NCI-H748 (cell line): ENCODE measurements at regions not wholly inside any gene's neighbourhood (a gene's known extent, or its start where the extent isn't known, plus 50 kb on each side); places are given as distances from the start of the nearest gene placed in this dataset.

Experiments used
- DNase-seq: peaks from one replicate; lab custom pipeline; 2025; ENCODE audit not compliant: unreplicated experiment; lab: John Stamatoyannopoulos, UW

DNA sequence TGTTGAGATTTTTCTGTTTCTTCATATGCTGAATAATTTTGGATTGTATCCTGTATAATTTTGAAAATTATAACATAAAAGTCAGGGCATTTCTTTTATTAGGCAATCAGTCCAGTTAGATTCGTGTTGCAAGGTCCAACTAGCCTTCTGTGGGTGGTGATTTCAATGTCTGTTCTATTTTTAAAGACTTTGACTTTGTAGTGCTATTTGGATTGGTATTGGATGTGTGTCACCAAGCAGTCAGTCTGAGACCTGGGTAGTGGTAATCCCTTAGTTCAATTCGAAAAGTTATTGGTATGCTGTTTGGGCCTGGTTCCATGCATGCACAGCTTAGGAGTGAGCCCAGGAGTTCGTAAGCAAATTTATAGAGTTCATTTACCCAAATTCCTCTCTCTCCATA is 82.2 kb downstream of the EPDR1 start:
- DNase-seq, result no peak

DNA sequence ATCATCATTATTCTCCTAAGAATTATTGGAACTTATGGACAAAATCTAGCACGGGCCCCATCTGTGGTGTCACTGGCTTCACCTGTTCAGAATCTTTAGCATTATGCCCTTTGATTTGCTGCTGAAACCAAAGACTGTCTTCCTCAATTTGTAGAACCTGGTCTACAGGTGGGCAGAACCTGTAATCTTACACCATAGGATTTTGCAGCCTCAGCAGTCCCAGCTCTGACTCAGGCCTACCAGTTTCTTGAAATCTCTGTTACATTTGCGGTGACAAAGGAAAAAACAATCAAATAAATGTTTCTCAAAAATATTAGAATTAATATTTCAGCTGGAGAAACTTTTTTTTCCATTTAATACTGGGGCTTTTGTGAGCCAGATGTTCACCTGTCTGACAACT is 86.1 kb downstream of the EPDR1 start:
- no peak for DNase-seq

DNA sequence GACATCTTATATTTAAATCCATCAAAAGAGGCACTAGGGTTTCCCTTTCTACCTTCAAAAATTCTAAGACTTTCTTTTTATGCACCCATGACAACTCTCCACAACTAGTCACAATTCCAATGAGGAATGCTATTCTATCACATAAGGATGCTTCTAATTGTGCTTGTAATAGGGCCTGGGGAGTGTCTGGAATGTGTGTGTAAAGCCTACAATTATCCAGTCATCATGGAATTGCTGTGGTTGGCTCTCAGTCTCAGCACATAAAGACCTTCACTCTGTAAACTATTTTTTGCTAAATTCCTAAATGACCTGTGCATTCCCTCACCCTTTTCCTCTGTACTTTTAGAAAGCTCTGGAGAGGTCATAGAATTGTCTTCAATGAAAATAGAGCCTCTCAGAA is 86.7 kb downstream of the EPDR1 start:
- DNase-seq, result no peak

DNA sequence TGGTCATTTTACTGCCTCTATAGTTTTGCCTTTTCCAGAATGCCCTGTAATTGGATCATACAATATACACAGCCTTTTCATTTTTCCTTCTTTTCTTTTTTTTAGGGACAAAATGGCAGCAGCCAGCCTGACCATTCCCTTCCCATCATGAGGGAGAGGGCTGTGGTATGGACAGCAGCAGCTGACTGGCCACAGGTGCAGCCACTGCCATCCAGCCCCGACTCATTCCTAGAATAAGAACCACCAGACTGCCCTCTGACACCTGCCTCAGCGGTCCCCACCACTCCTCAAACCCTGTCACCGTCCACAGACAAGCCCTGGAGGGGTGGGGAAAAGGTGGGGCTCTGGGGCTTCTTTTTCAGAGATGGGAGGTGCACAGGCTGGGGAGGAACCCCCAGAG is 92.8 kb downstream of the EPDR1 start:
- DNase-seq, result no peak

DNA sequence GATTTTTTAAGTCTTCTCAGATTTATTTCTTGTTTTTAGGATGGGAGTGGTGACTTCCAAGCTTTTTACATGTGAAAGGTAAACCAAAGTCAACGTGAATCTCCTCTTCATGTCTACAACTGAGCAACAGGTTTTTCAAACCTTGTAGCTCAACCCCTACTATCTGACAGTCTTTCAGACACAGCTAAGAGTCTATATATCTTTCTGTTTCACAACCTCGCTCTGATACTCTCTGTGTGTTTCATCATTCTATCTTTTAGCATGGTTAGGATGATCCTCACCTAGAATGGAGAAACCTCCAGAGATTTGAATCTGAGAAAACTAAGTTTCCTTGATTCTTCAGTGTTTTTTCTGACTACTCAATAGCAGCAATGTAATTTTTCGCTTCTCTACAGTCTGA is 96.1 kb downstream of the EPDR1 start:
- no peak for DNase-seq

DNA sequence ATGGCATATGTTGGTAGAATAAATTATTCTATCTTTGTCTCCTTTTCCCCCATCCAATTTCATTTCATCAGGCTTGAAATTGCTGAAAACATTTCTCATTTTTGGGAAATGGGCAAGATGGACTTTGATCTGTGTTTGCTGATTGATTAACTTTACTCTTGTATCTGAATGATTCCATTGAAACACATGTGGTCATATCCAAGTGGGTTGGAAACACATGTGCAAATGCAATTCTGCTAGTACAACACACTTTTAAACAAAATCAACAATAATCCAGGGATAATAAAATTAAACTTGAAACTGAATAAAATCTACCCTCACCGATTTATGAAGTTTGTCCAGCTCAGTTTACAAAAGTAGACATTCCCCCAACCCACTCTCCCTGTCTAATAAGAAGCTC is 96.9 kb downstream of the EPDR1 start:
- no peak for DNase-seq

DNA sequence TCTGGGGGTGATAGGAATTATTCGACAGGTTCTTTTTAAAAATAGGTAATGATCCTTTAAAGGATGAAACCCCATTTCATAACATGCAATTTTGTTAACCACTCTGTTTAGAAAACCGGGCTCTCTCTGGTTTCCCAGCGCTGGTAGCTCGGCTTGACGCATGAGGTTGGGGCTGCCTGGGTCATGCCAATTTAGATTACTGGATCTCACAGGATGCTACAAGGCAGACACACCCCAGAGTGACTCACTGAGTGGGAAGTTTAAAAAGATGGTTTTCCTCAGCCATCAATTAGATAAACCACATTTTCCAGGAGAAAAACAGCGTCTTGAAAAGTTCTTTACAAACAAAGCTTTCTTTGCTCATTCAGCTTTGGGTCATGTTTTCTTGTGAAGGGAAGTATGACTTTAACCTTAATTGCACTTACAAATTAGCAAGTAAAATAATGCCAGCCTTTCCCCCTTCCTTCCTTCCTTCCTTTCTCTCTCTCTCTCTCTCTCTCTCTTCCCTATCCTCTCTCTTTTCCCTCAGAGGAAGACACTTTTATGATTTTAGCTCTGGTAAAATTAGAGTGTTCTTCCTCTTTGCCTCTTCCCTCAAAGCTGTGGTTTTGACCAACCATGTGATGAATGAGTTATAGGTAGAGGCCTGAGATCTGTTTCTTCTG is 99.8 kb downstream of the EPDR1 start:
- no peak for DNase-seq

DNA sequence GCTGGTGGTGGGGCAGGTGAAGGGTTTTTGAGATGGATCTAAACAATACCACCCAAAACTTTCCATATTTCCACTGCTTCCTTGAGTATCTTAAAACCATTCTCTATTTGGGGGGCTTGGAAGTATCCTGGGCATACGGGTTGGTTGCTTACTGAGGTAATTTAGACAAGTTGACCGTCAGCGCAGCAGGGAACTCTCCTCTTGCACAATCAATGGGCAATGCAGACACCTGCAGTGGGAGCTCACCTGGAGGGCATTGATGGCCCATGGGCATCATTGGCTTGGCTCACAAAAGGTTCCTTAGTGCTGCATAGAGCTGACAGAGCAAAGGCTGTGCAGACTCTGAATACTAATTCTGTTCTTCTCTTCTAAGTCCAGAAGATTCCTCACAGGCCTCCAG is 101.5 kb downstream of the EPDR1 start:
- no peak for DNase-seq

DNA sequence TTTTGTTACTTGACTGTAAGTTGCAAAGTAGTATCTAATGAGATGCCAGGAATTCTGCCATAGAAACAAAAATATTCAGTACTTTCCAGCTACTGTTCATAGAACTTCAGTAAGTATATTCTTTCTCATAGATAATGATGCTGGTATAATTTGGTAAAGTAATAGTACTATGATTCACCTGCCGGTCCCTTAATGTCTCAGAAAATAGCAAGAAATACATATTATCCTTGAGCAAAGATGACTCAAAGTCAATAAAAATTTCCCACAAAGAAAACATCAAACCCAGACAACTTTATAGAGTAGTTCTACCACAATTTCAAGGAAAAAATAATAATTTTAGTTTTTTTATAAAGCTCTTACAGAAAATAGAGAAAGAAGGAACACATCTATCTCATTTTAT is 105.4 kb downstream of the EPDR1 start:
- DNase-seq, result no peak

DNA sequence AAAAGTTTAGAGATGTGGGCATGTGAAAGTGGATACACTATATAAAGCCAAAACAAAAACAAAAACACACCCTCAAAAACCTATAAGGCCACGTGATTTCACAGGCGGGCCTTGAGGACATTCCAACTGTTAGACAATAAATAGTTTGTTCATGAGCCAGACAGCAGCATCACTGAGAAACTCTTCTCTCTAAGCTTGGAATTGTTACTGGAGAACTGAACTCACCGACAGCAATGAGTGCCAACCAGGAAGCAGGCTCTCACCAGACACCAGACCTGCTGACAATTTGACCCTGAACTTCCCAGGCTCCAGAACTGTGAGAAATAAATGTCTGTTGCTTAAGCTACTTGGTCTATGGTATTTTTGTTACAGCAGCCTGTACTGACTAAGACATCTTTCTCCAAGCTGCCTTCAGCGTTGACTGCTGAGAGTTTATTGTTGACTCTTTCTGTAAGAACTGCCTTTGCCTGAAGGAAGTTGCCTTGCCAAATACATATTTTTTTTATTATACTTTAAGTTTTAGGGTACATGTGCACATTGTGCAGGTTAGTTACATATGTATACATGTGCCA is 107.5 kb downstream of the EPDR1 start:
- no peak for DNase-seq

DNA sequence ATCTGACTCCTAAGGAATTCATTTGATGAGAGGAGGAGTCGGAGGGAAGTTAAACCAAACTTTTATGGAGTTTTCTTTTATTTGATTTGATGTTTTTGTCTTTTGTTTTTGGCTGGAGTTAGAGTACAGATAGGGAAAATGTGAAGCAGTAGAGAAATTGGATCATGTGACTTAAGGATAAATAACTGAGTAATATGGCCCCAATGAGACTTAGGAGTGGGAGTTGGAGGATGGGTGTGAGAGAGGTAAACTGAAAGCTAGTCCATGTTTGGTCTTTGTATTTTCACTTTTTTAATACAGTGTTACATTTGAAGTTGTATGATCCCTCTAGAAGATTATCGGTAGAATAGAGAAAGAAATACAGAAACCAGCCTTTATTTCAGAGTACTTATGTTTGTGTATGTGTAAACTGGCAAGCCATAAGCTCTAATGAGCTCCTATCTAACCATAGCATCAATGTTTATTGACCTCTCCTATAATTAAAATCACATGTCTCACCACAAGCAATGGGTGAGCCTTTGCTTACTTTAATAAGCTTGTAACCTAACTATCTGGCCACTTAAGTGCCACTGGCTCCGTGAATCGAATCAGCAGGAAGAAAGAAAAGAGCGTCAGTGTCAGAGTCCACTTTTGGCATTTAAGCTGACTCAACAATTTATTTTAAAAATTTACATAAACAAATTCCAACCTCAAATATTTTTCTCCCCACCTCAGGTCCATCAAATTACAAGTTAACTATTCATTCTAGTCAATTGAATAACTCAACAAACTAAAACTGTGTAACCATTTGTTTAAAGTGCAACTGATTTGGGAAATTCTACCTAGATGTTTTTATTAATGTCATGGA is 113.8 kb downstream of the EPDR1 start:
- no peak for DNase-seq

DNA sequence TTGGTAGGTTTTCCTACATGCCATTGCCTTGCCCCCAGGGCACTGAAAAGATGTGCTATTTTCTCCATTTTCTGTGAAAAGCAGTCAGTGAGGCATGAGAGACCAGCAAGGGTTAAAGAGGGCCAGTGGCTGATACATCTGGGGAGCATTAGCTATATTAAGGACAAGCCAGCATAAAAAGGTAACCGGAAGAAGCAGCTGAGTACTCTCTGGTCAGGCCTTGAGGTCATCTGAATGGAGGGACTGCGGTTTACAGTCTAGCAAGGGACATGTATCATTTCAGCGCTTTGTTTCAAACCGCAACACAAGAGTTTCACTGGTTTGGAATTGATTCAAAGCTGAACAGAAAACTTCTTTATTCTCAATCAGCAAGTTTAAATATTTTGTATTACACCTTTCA is 120.4 kb downstream of the EPDR1 start:
- no peak for DNase-seq

DNA sequence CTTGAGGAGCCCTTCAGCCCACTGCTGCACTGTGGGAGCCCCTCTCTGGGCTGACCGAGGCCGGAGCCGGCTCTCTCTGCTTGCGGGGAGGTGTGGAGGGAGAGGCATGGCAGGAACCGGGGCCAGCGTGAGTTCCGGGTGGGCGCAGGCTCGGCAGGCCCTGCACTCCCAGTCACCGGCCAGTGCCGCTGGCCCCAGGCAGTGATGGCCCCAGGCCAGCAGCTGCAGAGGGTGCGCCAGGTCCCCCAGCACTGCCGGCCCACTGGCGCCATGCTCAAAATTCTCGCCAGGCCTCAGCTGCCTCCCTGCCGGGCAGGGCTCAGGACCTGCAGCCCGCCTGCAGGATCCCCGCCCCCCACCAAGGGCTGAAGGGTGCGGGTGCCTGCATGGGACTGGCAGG is 128.4 kb upstream of the STARD3NL start:
- DNase-seq, result no peak

DNA sequence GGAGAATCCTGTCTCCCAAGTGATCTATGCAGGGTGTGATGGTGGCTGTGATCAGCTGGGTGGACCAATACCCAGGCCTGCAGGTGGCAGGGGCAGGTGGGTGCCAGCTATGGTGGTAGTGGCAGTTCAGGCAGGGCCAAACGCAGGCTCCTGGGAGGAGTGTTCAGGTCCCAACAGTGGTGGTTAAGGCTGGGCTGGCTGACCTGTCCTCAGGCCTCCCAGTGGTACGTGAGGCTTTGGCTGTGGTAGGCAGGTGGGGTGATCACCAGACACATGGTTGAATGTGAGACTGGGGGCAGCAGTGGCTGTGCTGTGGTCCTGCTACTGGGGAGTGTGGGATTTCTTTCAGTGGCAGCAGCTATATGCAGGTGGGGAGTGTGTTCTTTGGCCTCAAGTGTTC is 126.7 kb upstream of the STARD3NL start:
- DNase-seq, result no peak

DNA sequence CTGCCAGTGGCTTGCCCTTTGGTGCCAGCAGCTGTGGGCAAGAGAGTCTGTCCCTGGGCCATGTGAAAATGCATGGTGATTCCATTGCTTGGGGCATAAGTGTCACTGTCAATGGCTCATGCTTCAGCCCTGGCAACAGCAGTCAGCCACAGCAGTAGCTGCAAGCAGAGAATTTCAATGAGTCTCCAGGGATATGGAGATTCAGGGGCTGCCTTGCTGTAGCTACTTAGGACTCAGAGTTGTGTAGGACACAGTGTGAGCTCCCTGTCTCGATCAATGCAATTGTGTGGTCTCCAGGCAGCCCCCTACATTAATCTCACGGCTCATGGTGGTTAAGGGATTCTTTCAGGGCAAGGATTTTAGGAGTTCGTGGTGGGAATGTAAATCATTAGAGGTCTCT is 126.3 kb upstream of the STARD3NL start:
- DNase-seq, result no peak

DNA sequence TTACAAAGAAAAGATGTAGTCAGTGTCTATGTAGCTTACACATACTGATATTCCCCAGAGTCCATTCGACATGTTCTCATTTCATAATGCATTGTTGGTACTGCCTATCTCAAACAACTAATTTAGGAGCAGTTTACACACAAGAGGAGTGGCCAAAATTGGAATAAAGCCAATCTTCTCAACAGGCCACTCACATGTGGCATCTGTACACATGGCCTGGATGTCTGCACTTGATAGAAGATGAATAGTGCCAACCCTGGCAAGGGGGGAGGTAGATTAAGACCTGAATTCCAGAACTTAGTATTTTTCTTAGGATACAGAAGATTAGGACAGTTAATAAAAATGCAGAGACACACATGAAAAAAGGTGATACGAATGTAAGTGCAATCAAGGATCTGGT is 125.3 kb upstream of the STARD3NL start:
- DNase-seq, result peak; percentile 62

DNA sequence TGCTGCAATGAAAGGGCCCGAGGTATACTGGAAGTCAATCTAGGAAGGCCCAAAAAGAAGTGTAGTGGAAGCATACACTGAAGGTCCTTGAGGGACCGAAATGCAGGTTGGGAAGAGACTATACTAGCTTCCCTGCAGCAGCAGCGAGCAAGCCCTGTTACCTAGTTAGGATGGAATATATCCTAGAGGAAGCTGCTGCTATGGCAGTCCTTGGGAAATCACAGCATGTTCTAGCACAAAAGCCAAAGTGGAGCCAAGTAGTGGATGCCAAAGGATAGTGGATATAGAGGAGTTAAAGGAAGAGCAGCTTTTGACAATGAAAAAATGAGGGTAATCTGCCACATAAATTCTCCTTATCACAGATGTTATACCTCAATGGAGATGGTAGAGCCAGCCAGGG is 123.8 kb upstream of the STARD3NL start:
- DNase-seq, result no peak

DNA sequence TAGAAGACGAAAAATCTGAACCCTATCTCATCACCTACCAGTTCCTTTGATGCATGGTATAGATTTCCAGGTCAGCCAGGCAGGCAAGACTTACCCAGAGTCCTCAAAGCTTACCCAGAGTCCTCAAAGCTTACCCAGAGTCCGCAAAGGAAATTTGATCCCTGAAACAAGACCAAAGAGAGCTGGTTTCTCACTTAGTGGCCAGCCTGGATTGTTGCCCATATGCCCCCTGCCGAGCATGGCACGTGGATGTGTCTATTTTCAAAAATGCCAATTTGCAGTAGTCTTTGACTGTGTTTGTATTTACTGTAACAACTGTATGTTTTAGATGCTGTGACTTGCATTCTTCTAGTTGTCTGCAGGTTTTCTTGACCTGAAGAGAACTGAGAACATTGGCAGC is 120.2 kb upstream of the STARD3NL start:
- peak; percentile 10 for DNase-seq

DNA sequence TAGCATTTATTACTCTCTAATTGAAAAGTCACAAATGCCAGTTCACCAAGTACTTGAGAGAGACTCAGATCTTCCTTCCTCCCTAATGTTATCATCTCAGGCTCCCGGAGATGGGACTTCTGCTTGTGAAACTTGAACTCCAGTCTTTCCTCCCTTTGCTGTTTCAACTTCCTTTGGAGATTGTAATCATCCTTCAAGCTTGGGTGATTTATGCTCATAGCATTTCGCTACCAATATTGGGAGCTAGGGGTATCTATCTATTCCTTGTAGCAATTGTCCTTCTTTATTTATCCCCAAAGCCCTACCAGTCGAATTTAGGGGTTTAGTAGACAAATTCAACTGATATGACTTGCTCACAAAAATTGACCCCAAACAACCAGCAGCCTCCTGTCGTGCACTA is 117.9 kb upstream of the STARD3NL start:
- DNase-seq, result no peak

DNA sequence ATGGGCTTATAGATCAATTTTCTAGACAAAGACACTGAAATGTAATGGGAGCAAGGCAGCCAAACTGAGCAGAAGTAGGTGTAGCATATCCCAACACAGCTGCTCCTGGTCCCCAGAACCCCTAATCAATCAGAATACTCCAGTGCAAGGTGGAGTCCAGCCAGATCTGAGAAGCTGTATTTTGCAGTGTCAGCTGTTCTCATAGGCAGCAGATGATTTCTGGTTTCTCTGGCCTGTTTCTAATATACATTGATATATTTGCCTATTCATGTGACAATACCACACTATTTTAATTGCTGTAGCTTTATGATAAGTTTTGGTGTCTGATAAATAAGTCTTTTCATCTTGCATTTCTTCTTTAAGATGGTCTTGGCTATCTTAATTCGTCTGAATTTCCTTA is 117.4 kb upstream of the STARD3NL start:
- DNase-seq, result no peak

DNA sequence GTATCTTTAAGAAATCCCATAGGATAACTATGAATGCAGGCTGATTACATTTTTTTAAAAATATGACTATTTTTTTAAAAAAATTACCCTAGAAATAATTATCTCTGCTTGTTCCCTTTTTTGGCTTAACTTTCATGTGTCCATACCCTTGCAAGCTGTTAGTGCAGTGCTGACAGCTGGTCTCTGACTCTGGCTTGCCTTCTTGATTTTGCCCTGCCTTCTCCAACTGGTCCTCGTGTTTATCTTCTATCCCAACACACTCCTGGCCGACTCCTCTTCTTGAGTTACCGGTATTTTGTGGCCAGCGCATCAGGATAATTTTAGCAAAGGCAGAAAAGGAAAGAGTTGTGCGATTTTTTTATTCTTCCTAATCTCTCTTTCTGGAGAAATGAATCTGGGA is 111.7 kb upstream of the STARD3NL start:
- no peak for DNase-seq

DNA sequence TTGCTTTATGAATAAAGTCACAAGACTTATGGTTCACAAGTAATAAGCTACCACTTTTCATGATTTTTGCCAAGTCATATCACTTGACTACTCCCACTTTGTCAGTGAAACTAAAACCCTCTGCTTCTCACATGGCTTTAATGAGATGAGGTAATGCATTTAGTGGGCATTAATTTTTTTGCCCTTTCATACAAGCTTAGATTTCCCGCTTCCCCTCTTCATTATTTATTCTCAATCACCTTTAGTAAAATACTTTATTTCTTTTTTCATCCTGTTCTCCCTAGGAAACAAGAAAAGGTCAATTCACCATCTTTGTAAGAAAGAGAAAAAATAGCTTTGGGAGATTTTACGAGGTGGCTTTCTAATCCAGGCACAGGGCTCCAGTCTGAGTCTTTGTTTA is 109.6 kb upstream of the STARD3NL start:
- DNase-seq, result no peak
